ENCODE measurements at regions not wholly inside any gene's neighbourhood (a gene's known extent, or its start where the extent isn't known, plus 50 kb on each side); places are given as distances from the start of the nearest gene placed in this dataset.

- ChIA-PET CTCF (interaction anchor here (1.0 to 2.6 kb wide), 11 partner anchors 9 to 178 kb away, joined by 3 to 14 read pairs (median 5); no protein-coding TSS in a partner anchor), POLR2A (no interaction called here)
- no peak for ATAC-seq
- no peak overlapping the region for H3K27ac Mint-ChIP-seq
- H3K36me3 Mint-ChIP-seq, result no peaks in the 10 kb centered on the region
- H3K4me3 Mint-ChIP-seq, result no peak overlapping the region
- DNase-seq (ENCODE audit: low spot score), result no peak
- no peaks in the 10 kb centered on the region for H3K27me3 Mint-ChIP-seq (ENCODE audit: low read depth)
- H3K4me1 Mint-ChIP-seq, result peaks cover 5% of the 10 kb centered on the region
- no peak for TF ChIP-seq E2F1 (CRISPR knock-in tag; IDR thresholded peaks at IDR 0.05)
- no peak for TF ChIP-seq NR3C1 (CRISPR knock-in tag; conservative IDR thresholded peaks at IDR 0.05; ENCODE audit: low read depth)
- TF ChIP-seq ZNF232 (CRISPR knock-in tag; IDR thresholded peaks at IDR 0.05), result no peak
- no peak for TF ChIP-seq NFE2L1 (CRISPR knock-in tag; IDR thresholded peaks at IDR 0.05)
- TF ChIP-seq PREB (CRISPR knock-in tag; IDR thresholded peaks at IDR 0.05; ENCODE audit: borderline replicate concordance), result no peak
- TF ChIP-seq AR (CRISPR knock-in tag; IDR thresholded peaks at IDR 0.05), result no peak
- TF ChIP-seq PRDM15 (CRISPR knock-in tag; IDR thresholded peaks at IDR 0.05), result no peak
- TF ChIP-seq USF1 (CRISPR knock-in tag; IDR thresholded peaks at IDR 0.05), result no peak
- H3K9me3 Mint-ChIP-seq, result peaks cover 5% of the 10 kb centered on the region
Observed at GRCh38 chr10:132477066-132477397, 60.6 kb upstream of the INPP5A start.

GRCh38 chr10:132477398-132478340 lies 59.9 kb upstream of the INPP5A start:
- H3K36me3 Mint-ChIP-seq, result no peaks in the 10 kb centered on the region; the same call in 1 of the 2 replicates
- ChIA-PET POLR2A (no interaction called here), CTCF (interaction anchor here (1.0 to 2.6 kb wide), 10 partner anchors 11 to 177 kb away, joined by 3 to 14 read pairs (median 5); no protein-coding TSS in a partner anchor)
- ATAC-seq, result peak; percentile 88
- no peaks in the 10 kb centered on the region for H3K27me3 Mint-ChIP-seq (ENCODE audit: low read depth)
- H3K4me1 Mint-ChIP-seq, result peaks cover 5% of the 10 kb centered on the region
- H3K9me3 Mint-ChIP-seq, result peaks cover 7% of the 10 kb centered on the region
- peak; percentile 49 for DNase-seq (ENCODE audit: low spot score)
- H3K27ac Mint-ChIP-seq, result no peak overlapping the region
- H3K4me3 Mint-ChIP-seq, result no peak overlapping the region
- TF ChIP-seq ZNF416 (CRISPR knock-in tag; IDR thresholded peaks at IDR 0.05) (no peak), CBFB (CRISPR knock-in tag; IDR thresholded peaks at IDR 0.05; ENCODE audit: low read depth) (no peak), NR2C2 (CRISPR knock-in tag; IDR thresholded peaks at IDR 0.05) (no peak), NR1H2 (CRISPR knock-in tag; IDR thresholded peaks at IDR 0.05) (no peak), ZNF219 (CRISPR knock-in tag; IDR thresholded peaks at IDR 0.05; ENCODE audit: borderline replicate concordance) (no peak), GRHL2 (CRISPR knock-in tag; IDR thresholded peaks at IDR 0.05; ENCODE audit: insufficient replicate concordance, severe bottlenecking) (no peak), ZNF532 (CRISPR knock-in tag; IDR thresholded peaks at IDR 0.05; ENCODE audit: borderline replicate concordance) (no peak), GTF2I (CRISPR knock-in tag; conservative IDR thresholded peaks at IDR 0.05) (no peak), CREM (CRISPR knock-in tag; IDR thresholded peaks at IDR 0.05) (no peak), ZNF512 (CRISPR knock-in tag; IDR thresholded peaks at IDR 0.05; ENCODE audit: borderline replicate concordance) (no peak)

All from WTC11 (cell line).